ENCODE measurements at regions not wholly inside any gene's neighbourhood (a gene's known extent, or its start where the extent isn't known, plus 50 kb on each side); places are given as distances from the start of the nearest gene placed in this dataset.
"Not testable (repeated sequence)": the region's sequence is repeated elsewhere in the genome, so short reads cannot be mapped to it uniquely, and the experiment has no call there.

GRCh38 chr2:2782007-2782406, 450.9 kb upstream of the MYT1L start:
- DNase-seq (ENCODE audit: low read depth in 2 of 2), result no peak
- no peak overlapping the region for H3K4me3 ChIP-seq (replicated peaks in 1 of 2; ENCODE audit: low read depth in 2 of 2, low read length in 2 of 2)
- TF ChIP-seq, protein P1, sequence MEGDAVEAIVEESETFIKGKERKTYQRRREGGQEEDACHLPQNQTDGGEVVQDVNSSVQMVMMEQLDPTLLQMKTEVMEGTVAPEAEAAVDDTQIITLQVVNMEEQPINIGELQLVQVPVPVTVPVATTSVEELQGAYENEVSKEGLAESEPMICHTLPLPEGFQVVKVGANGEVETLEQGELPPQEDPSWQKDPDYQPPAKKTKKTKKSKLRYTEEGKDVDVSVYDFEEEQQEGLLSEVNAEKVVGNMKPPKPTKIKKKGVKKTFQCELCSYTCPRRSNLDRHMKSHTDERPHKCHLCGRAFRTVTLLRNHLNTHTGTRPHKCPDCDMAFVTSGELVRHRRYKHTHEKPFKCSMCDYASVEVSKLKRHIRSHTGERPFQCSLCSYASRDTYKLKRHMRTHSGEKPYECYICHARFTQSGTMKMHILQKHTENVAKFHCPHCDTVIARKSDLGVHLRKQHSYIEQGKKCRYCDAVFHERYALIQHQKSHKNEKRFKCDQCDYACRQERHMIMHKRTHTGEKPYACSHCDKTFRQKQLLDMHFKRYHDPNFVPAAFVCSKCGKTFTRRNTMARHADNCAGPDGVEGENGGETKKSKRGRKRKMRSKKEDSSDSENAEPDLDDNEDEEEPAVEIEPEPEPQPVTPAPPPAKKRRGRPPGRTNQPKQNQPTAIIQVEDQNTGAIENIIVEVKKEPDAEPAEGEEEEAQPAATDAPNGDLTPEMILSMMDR (IDR thresholded peaks at IDR 0.05; ENCODE audit: low read depth, low read length), result no peak

DNA sequence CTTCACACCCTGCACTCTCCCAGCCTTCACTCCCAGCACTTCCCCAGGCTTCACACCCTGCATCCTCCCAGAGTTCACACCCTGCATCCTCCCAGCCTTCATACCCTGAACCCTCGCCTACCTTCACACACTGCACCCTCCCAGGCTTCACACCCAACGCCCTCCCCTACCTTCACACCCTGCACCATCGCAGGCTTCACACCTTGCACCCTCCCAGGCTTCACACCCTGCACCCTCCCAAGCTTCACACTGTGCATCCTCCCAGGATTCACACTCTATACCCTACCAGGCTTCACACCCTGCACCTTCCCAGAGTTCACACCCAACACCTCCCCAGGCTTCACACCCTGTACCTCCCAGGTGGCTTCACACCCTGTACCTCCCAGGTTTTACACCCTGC, 448.7 kb upstream of the MYT1L start:
- no peak overlapping the region for H3K4me3 ChIP-seq (replicated peaks in 1 of 2; ENCODE audit: low read depth in 2 of 2, low read length in 2 of 2)
- DNase-seq (ENCODE audit: low read depth in 2 of 2), result no peak
- TF ChIP-seq, protein P1 (IDR thresholded peaks at IDR 0.05; ENCODE audit: low read depth, low read length), result no peak

DNA sequence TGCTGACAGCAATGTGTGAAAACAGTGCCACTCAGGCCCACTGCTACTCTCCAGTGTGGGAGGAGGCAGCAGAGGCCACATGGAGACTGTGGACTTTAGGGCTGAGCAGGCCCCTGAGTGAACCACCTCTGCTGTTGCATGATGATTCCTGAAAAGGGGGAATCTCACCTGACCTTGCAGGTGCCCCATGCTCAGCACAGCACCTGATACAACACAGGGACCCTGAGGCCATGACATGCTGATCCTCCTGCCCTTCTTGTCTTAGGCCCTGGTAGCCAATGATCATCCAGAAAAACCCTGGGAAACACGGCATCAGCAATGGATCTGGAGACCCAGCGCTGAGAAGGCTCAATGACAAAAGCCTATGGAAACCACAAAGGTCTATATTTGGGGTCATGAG, 446.8 kb upstream of the MYT1L start:
- no peak overlapping the region for H3K4me3 ChIP-seq (replicated peaks in 1 of 2; ENCODE audit: low read depth in 2 of 2, low read length in 2 of 2)
- TF ChIP-seq, protein P1 (IDR thresholded peaks at IDR 0.05; ENCODE audit: low read depth, low read length), result no peak
- DNase-seq (ENCODE audit: low read depth in 2 of 2), result no peak

GRCh38 chr2:2777213-2777612, 446.1 kb upstream of the MYT1L start:
- TF ChIP-seq, protein P1 (IDR thresholded peaks at IDR 0.05; ENCODE audit: low read depth, low read length), result no peak
- no peak for DNase-seq (ENCODE audit: low read depth in 2 of 2)
- no peak overlapping the region for H3K4me3 ChIP-seq (replicated peaks in 1 of 2; ENCODE audit: low read depth in 2 of 2, low read length in 2 of 2)

DNA sequence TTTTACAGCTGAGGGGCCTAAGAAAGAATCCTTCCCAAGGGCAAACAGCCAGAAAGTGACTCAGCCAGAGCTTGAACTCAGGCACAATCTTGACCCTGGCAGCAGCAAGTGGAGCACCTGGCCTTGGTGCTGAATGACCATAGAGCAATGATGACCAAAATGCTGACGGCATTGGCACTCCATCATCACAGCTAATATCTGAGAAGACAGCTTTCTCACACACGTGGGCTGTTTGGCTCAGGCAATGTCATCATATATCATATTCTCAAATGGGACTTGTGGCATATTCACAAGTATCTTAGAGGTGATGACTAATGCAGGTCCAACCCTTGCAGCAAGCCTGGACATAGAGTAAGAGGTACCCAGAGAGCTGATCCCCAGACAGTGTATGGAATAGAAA, 443.9 kb upstream of the MYT1L start:
- no peak overlapping the region for H3K4me3 ChIP-seq (replicated peaks in 1 of 2; ENCODE audit: low read depth in 2 of 2, low read length in 2 of 2)
- no peak for DNase-seq (ENCODE audit: low read depth in 2 of 2)
- TF ChIP-seq, protein P1 (IDR thresholded peaks at IDR 0.05; ENCODE audit: low read depth, low read length), result no peak

GRCh38 chr2:2773692-2774091, 442.6 kb upstream of the MYT1L start:
- TF ChIP-seq, protein P1 (IDR thresholded peaks at IDR 0.05; ENCODE audit: low read depth, low read length), result no peak
- DNase-seq (ENCODE audit: low read depth in 2 of 2), result no peak
- no peak overlapping the region for H3K4me3 ChIP-seq (replicated peaks in 1 of 2; ENCODE audit: low read depth in 2 of 2, low read length in 2 of 2)

GRCh38 chr2:2773080-2773479, 442.0 kb upstream of the MYT1L start:
- DNase-seq (ENCODE audit: low read depth in 2 of 2); H3K4me3 ChIP-seq (replicated peaks in 1 of 2; ENCODE audit: low read depth in 2 of 2, low read length in 2 of 2): not testable (repeated sequence)
